GM10266 (cell line): ENCODE measurements at regions not wholly inside any gene's neighbourhood (a gene's known extent, or its start where the extent isn't known, plus 50 kb on each side); places are given as distances from the start of the nearest gene placed in this dataset.

ENCODE experiments used
- DNase-seq: peaks from one replicate; pipeline ENCODE4 v3.0.0; 2012; ENCODE audit errors: extremely low spot score
- TF ChIP-seq, protein P1 (sequence below): IDR thresholded peaks from 2 replicates; pipeline ENCODE4 v1.5.1; 2012; ENCODE audit warnings: mild to moderate bottlenecking, low read depth; ENCODE audit not compliant: control insufficient read depth, insufficient read depth; ENCODE audit errors: missing control alignments

DNA sequence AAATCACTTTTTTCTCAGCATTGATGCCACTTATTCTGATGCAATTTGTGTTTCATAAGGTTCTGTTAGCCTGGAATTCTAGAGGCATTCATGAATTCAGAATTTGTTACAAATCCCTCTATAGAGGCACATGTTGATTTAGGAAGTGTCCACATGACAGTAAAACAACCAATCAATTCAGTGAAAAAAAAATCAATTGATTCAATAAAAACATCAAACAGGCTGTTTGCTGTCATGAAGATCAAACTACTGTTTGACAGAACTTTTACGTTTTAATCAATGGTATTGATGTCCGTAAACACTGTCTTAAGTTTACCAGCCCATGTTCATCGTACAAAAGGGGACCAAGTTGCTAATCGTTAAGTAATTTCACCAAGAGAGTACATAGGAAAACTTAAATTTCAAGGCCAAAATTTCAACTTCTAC, 261.5 kb downstream of the FIGN start:
- TF ChIP-seq, protein P1, sequence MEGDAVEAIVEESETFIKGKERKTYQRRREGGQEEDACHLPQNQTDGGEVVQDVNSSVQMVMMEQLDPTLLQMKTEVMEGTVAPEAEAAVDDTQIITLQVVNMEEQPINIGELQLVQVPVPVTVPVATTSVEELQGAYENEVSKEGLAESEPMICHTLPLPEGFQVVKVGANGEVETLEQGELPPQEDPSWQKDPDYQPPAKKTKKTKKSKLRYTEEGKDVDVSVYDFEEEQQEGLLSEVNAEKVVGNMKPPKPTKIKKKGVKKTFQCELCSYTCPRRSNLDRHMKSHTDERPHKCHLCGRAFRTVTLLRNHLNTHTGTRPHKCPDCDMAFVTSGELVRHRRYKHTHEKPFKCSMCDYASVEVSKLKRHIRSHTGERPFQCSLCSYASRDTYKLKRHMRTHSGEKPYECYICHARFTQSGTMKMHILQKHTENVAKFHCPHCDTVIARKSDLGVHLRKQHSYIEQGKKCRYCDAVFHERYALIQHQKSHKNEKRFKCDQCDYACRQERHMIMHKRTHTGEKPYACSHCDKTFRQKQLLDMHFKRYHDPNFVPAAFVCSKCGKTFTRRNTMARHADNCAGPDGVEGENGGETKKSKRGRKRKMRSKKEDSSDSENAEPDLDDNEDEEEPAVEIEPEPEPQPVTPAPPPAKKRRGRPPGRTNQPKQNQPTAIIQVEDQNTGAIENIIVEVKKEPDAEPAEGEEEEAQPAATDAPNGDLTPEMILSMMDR, result no peak
- DNase-seq, result no peak

DNA sequence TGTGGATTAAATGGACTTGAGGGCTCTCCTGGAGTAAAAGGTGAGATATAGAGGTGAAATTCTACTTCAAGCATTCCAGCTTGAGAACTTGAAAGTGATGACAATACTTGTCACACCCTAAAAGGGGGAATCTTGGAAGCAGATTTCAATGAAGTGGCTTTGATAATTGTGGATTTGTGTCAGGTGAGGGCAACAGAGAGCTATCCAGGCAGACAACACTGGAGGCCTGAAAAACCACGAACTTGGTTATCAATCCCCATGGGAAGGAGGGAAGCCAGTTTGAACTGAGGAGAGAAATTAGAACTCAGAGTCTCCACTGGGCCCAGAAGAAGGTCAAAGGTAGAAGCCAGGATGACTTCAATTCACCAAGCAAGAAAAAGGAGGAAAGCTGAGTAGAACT, 263.9 kb downstream of the FIGN start:
- TF ChIP-seq, protein P1, result no peak
- no peak for DNase-seq

DNA sequence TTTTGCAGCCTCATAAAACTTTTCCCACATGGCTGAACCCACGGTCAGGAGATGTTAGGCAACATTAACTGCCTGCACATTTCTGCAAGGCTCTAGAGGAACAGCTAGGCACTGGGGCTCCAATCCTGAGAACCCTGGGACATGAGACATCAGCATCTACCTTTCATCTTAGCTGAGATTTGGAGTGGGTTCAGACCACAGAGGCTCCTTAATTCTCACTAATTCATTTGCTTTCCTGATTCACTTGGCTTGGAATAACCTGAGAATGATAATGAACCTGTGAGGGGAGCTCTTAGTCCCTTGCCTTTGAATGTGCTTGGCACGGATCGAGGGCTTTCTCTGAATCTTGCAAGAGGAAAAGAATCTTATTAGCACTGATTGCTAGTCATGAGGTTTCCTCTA, 266.2 kb downstream of the FIGN start:
- DNase-seq, result no peak
- TF ChIP-seq, protein P1, result no peak

DNA sequence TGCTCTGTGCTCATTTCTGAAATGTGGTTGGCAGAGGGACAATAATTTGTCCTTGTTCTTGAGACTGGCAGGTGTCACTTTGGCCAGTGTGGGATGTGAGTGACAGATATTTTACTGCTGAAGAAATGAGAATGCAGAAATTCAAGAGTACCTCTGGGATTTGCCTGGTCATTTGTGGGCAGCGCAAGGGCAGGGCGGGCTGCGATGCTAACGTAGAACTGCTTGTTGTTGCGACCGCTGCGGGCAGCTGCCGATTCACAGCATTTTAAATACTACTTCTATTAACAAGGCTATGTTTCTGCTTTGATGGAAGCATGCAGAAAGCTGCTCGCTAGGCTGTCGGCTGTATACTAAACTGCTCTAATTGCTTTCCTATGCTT, 268.6 kb downstream of the FIGN start:
- TF ChIP-seq, protein P1, result no peak
- DNase-seq, result no peak

DNA sequence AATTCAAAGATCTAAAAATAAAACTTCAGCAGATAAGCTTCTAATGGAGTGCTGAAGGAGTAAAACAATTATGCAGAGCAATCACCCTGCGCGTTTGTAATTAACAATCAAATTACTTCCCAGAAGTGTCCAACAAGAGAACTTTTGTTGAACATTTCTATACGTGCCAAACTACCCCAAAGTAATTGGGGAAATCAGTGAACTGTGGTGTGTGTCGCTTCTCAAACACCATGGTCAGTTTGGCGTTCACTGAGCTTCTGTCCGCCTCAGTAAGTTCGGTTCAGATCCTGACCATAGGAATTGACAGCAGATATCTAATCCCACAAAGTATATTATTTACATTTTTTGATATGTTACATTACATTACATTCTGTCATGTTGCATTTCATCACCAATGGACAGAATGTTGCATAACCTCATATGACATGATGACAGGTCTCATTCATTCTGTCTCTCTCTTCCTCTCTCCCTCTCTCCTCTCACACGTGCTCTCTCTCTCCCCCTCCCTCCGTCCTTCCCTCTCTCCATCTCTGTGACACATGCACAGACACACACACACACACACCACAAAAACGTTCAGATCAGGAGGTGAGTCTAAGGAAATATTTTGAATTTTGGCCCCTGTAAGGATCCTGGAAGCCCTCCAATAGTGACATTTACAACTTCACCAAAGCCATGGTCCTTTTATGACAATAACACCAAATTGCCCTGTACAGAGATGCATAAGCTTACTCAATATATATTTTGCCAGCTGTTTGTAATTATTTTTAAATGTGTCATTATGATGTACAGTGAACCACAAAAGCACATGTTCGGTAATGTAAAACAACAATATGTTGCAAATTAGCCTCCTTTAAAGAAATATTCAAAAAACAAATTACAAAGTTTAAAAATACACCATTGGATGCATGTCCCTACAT, 269.2 kb downstream of the FIGN start:
- DNase-seq, result no peak
- TF ChIP-seq, protein P1, result no peak

DNA sequence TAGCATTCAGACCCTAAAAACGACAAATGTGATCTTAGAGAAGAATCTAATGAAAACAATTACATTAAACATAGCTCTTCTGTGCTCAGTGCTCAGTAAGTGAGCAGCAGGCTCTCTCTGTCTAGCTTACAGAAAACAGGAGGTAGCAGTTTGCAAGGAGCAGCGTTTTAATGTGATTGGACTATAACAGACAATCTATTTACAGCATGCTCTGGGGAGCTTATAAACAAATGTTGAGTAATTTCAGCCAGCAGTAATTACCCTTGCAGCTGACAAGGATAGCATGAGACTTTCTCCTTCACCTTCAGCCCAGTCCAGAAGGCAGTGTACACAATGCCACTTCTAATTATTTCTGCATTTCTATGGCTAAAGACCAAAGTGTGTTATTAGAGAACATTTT, 270.4 kb downstream of the FIGN start:
- TF ChIP-seq, protein P1, result no peak
- DNase-seq, result no peak

DNA sequence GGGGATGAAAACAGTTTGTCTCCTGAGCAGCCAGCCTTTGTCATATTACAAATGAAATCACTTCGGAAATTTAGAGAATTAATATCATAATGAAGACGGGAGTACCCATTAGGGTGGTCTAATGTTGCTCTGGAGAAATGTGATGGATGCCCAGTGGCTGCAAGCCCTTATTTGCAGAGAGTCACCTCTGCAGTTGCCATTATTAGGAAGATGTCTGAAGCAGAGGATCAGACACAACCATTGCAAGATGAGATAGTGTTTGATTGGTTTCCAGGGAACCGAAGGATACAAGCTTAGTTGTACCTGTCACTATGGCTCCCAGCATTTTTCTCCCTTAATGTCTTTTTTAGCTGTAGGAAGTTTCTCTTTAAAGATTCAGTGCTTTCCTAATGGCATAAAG, 272.4 kb downstream of the FIGN start:
- TF ChIP-seq, protein P1, result no peak

More for the DNA sequence above, 272.4 kb downstream of the FIGN start:
- DNase-seq, result no peak
